ENCODE measurements at regions not wholly inside any gene's neighbourhood (a gene's known extent, or its start where the extent isn't known, plus 50 kb on each side); places are given as distances from the start of the nearest gene placed in this dataset.

- DNase-seq = no peak
Observed at GRCh38 chr20:48261398-48261910, 476.2 kb upstream of the SULF2 start.

GRCh38 chr20:48260129-48260756 lies 475.0 kb upstream of the SULF2 start:
- no peak for DNase-seq

- DNase-seq = no peak
Observed at GRCh38 chr20:48259456-48259855, 474.2 kb upstream of the SULF2 start.

- DNase-seq = no peak
Observed at GRCh38 chr20:48257833-48258232, 472.6 kb upstream of the SULF2 start.

- no peak for DNase-seq
Observed at GRCh38 chr20:48247961-48248360, 462.7 kb upstream of the SULF2 start.

- DNase-seq = no peak
Observed at GRCh38 chr20:48246061-48246790, 460.9 kb upstream of the SULF2 start.

- DNase-seq = no peak
Observed at GRCh38 chr20:48242623-48243022, 457.3 kb upstream of the SULF2 start.

GRCh38 chr20:48241482-48241881 lies 456.2 kb upstream of the SULF2 start:
- DNase-seq = no peak

GRCh38 chr20:48238781-48239180 lies 453.5 kb upstream of the SULF2 start:
- no peak for DNase-seq

GRCh38 chr20:48238326-48238725 lies 453.0 kb upstream of the SULF2 start:
- DNase-seq = no peak

GRCh38 chr20:48236000-48236970 lies 451.0 kb upstream of the SULF2 start:
- no peak for DNase-seq

GRCh38 chr20:48234951-48235350 lies 449.7 kb upstream of the SULF2 start:
- DNase-seq = no peak

GRCh38 chr20:48231253-48231930 lies 446.1 kb upstream of the SULF2 start:
- no peak for DNase-seq

- DNase-seq = no peak
Observed at GRCh38 chr20:48230216-48230615, 444.9 kb upstream of the SULF2 start.

- DNase-seq = no peak
Observed at GRCh38 chr20:48227381-48227780, 442.1 kb upstream of the SULF2 start.

GRCh38 chr20:48226642-48227041 lies 441.4 kb upstream of the SULF2 start:
- DNase-seq = no peak

- no peak for DNase-seq
Observed at GRCh38 chr20:48224533-48225050, 439.3 kb upstream of the SULF2 start.

GRCh38 chr20:48223715-48224114 lies 438.4 kb upstream of the SULF2 start:
- DNase-seq = no peak

GRCh38 chr20:48222595-48223180 lies 437.4 kb upstream of the SULF2 start:
- no peak for DNase-seq

- DNase-seq = no peak
Observed at GRCh38 chr20:48220033-48220633, 434.9 kb upstream of the SULF2 start.

- DNase-seq = no peak
Observed at GRCh38 chr20:48219306-48219705, 434.0 kb upstream of the SULF2 start.

- no peak for DNase-seq
Observed at GRCh38 chr20:48217190-48217589, 431.9 kb upstream of the SULF2 start.
